OCI-LY1 (cell line): ENCODE measurements at regions not wholly inside any gene's neighbourhood (a gene's known extent, or its start where the extent isn't known, plus 50 kb on each side); places are given as distances from the start of the nearest gene placed in this dataset.

Experiments
- H2AFZ ChIP-seq: fragments of 200-600 bp; sonication (generic), shearing (Covaris generic); 2 replicates; pipeline ENCODE4 v1.6.0; 2014; ENCODE audit warnings: antibody characterized with exemption, mild to moderate bottlenecking, low read length
- H3F3A ChIP-seq: fragments of 200-600 bp; sonication (generic), shearing (Covaris generic); 2 replicates; pipeline ENCODE4 v1.6.0; 2014; ENCODE audit warnings: mild to moderate bottlenecking, antibody characterized with exemption, low read length, moderate library complexity; ENCODE audit not compliant: insufficient read depth
- H3K27ac ChIP-seq: fragments of 200-600 bp; sonication (generic); 2 replicates; pipeline ENCODE4 v1.5.1; 2014; ENCODE audit warnings: low read length, mixed run types, mild to moderate bottlenecking, low read depth; ENCODE audit not compliant: poor library complexity, severe bottlenecking
- H3K27me3 ChIP-seq: fragments of 200-600 bp; sonication (generic); 2 replicates; pipeline ENCODE4 v1.6.0; 2014; ENCODE audit warnings: antibody characterized with exemption, mild to moderate bottlenecking, low read length, moderate library complexity; ENCODE audit not compliant: insufficient read depth
- H3K36me3 ChIP-seq: fragments of 200-600 bp; sonication (generic); 2 replicates; pipeline ENCODE4 v1.6.1; 2014; ENCODE audit warnings: mild to moderate bottlenecking, antibody characterized with exemption, low read length, moderate library complexity, mixed read lengths; ENCODE audit not compliant: insufficient read depth
- H3K4me1 ChIP-seq: fragments of 200-600 bp; sonication (generic); 2 replicates; pipeline ENCODE4 v1.5.1; 2014; ENCODE audit warnings: mild to moderate bottlenecking, low read length, moderate library complexity; ENCODE audit not compliant: insufficient read depth, severe bottlenecking
- H3K4me2 ChIP-seq: fragments of 200-600 bp; sonication (generic), shearing (Covaris generic); 2 replicates; pipeline ENCODE4 v1.6.1; 2014; ENCODE audit warnings: low read length
- H3K4me3 ChIP-seq: fragments of 200-600 bp; sonication (generic); 2 replicates; pipeline ENCODE4 v1.5.1; 2014; ENCODE audit warnings: low read length, low read depth, mild to moderate bottlenecking, mixed read lengths; ENCODE audit not compliant: poor library complexity, severe bottlenecking
- H3K79me2 ChIP-seq: fragments of 200-600 bp; shearing (Covaris generic); 2 replicates; pipeline ENCODE4 v1.6.1; 2016; ENCODE audit warnings: mixed run types, low read length, mixed read lengths; ENCODE audit not compliant: insufficient read depth
- H3K9ac ChIP-seq: fragments of 200-600 bp; sonication (generic), shearing (Covaris generic); 2 replicates; pipeline ENCODE4 v1.6.1; 2014; ENCODE audit warnings: mild to moderate bottlenecking, low read length, mixed read lengths
- H3K9me2 ChIP-seq: fragments of 200-600 bp; sonication (generic), shearing (Covaris generic); 2 replicates; pipeline ENCODE4 v1.6.1; 2014; ENCODE audit warnings: low read depth, mild to moderate bottlenecking, low read length, mixed read lengths
- H3K9me3 ChIP-seq: fragments of 200-600 bp; shearing (Covaris generic); 2 replicates; pipeline ENCODE4 v1.6.1; 2014; ENCODE audit warnings: low read length, mixed read lengths
- H4K20me1 ChIP-seq: fragments of 200-600 bp; sonication (generic), shearing (Covaris generic); 2 replicates; pipeline ENCODE4 v1.6.0; 2016; ENCODE audit warnings: mild to moderate bottlenecking, low read length; ENCODE audit not compliant: insufficient read depth
- CTCF ChIP-seq: fragments of 200-600 bp; sonication (generic), shearing (Covaris generic); IDR thresholded peaks from 2 replicates; pipeline ENCODE4 v1.5.1; 2017; ENCODE audit warnings: mild to moderate bottlenecking, antibody characterized with exemption, low read length, moderate library complexity, mixed read lengths
- EZH2 ChIP-seq: fragments of 200-600 bp; sonication (generic), shearing (Covaris generic); IDR thresholded peaks from 2 replicates; pipeline ENCODE4 v1.8.0; 2017; ENCODE audit warnings: borderline replicate concordance, mixed run types, mild to moderate bottlenecking, antibody characterized with exemption, low read length, moderate library complexity, mixed read lengths

- Histone ChIP-seq H3K36me3 (no peaks in the 10 kb centered on the region), H3K27ac (no peak overlapping the region), H3K4me3 (no peak overlapping the region), H3K4me1 (no peaks in the 10 kb centered on the region), H3K27me3 (no peaks in the 10 kb centered on the region), H3K9me2 (no peaks in the 10 kb centered on the region), H3K4me2 (no peak overlapping the region), H2AFZ (no peak overlapping the region), H3K79me2 (no peaks in the 10 kb centered on the region), H3F3A (no peaks in the 10 kb centered on the region), H3K9ac (no peak overlapping the region), H3K9me3 (no peaks in the 10 kb centered on the region), H4K20me1 (no peaks in the 10 kb centered on the region)
- no peak for TF ChIP-seq EZH2
- no peak for TF ChIP-seq CTCF
These were observed 731.6 kb upstream of the MANEA start for GRCh38 chr6:94845742-94846141.

- Histone ChIP-seq H3K9ac (no peak overlapping the region), H3K27ac (no peak overlapping the region), H3F3A (no peaks in the 10 kb centered on the region), H3K27me3 (no peaks in the 10 kb centered on the region), H3K4me1 (no peaks in the 10 kb centered on the region), H2AFZ (no peak overlapping the region), H3K9me3 (no peaks in the 10 kb centered on the region), H3K36me3 (no peaks in the 10 kb centered on the region), H3K79me2 (no peaks in the 10 kb centered on the region), H3K4me3 (no peak overlapping the region), H3K9me2 (no peaks in the 10 kb centered on the region), H4K20me1 (no peaks in the 10 kb centered on the region), H3K4me2 (no peak overlapping the region)
- no peak for TF ChIP-seq CTCF
- no peak for TF ChIP-seq EZH2
These were observed 742.1 kb upstream of the MANEA start for GRCh38 chr6:94835264-94835663.

- H3K27ac ChIP-seq = no peak overlapping the region
- no peak overlapping the region for H3K4me2 ChIP-seq
- no peaks in the 10 kb centered on the region for H3K79me2 ChIP-seq
- H3K9me2 ChIP-seq = no peaks in the 10 kb centered on the region
- no peak; the same call in 1 of the 2 replicates for TF ChIP-seq CTCF
- no peak for TF ChIP-seq EZH2
- H3K27me3 ChIP-seq = no peaks in the 10 kb centered on the region
- H4K20me1 ChIP-seq = no peaks in the 10 kb centered on the region
- H3F3A ChIP-seq = no peaks in the 10 kb centered on the region
- H3K36me3 ChIP-seq = no peaks in the 10 kb centered on the region
- H3K4me1 ChIP-seq = no peaks in the 10 kb centered on the region
- no peaks in the 10 kb centered on the region for H3K9me3 ChIP-seq
- H3K4me3 ChIP-seq = no peak overlapping the region
- H3K9ac ChIP-seq = no peak overlapping the region
- no peak overlapping the region for H2AFZ ChIP-seq
These were observed 763.5 kb upstream of the MANEA start for GRCh38 chr6:94813806-94814205.
